Neuronal stem cell (in vitro differentiated cells): ENCODE measurements at regions not wholly inside any gene's neighbourhood (a gene's known extent, or its start where the extent isn't known, plus 50 kb on each side); places are given as distances from the start of the nearest gene placed in this dataset.

Experiments used
- DNase-seq: peaks from one replicate; pipeline ENCODE4 v3.0.0-alpha.2; 2013; ENCODE audit warnings: low spot score
- H2AFZ ChIP-seq: one replicate; pipeline ENCODE4 v1.6.1; 2013; ENCODE audit warnings: mild to moderate bottlenecking, low read length, inconsistent platforms
- H2AK5ac ChIP-seq: 2 replicates; pipeline ENCODE4 v1.6.1; 2013; ENCODE audit warnings: low read depth, mild to moderate bottlenecking, inconsistent platforms, low read length, moderate library complexity, mixed read lengths
- H2BK120ac ChIP-seq: 2 replicates; pipeline ENCODE4 v1.6.1; 2013; ENCODE audit warnings: low read depth, mild to moderate bottlenecking, inconsistent platforms, low read length, moderate library complexity, mixed read lengths
- H2BK12ac ChIP-seq: one replicate; pipeline ENCODE4 v1.6.1; 2013; ENCODE audit warnings: low read length, inconsistent platforms
- H2BK15ac ChIP-seq: 2 replicates; pipeline ENCODE4 v1.6.1; 2013; ENCODE audit warnings: mild to moderate bottlenecking, low read length, inconsistent platforms, mixed read lengths
- H2BK5ac ChIP-seq: one replicate; pipeline ENCODE4 v1.6.1; 2013; ENCODE audit warnings: inconsistent platforms, mild to moderate bottlenecking, low read length, moderate library complexity
- H3K14ac ChIP-seq: one replicate; pipeline ENCODE4 v1.6.1; 2013; ENCODE audit warnings: low read length, inconsistent platforms
- H3K18ac ChIP-seq: 2 replicates; pipeline ENCODE4 v1.6.1; 2013; ENCODE audit warnings: low read length, inconsistent platforms
- H3K23ac ChIP-seq: 2 replicates; pipeline ENCODE4 v1.6.1; 2013; ENCODE audit warnings: low read depth, mild to moderate bottlenecking, mixed read lengths, low read length, inconsistent platforms; ENCODE audit not compliant: poor library complexity
- H3K27ac ChIP-seq: replicated peaks from 3 replicates; pipeline ENCODE4 v1.5.1; 2013; ENCODE audit warnings: low read length, inconsistent platforms
- H3K27me3 ChIP-seq, 3 experiments: 2 replicates each; pipeline ENCODE4 v1.6.1; 2013; ENCODE audit warnings: low read length in 3 of 3, mild to moderate bottlenecking in 2 of 3, inconsistent platforms in 1 of 3, low read depth in 1 of 3, mixed read lengths in 1 of 3, moderate library complexity in 1 of 3; ENCODE audit not compliant: control insufficient read depth in 3 of 3, insufficient read depth in 3 of 3
- H3K36me3 ChIP-seq, 2 donors: replicated peaks in 1 of 2; 2 replicates each; pipeline ENCODE4 v1.6.1; 2013; ENCODE audit warnings: low read length in 2 of 2; ENCODE audit not compliant: control insufficient read depth in 2 of 2, insufficient read depth in 2 of 2
- H3K4ac ChIP-seq: 2 replicates; pipeline ENCODE4 v1.6.1; 2013; ENCODE audit warnings: inconsistent platforms, mild to moderate bottlenecking, low read length, moderate library complexity
- H3K4me1 ChIP-seq, 2 donors: 1 replicate in 1 of 2; 2 replicates in 1 of 2; pipeline ENCODE4 v1.6.1; 2013; ENCODE audit warnings: low read length in 2 of 2, low read depth in 1 of 2; ENCODE audit not compliant: control insufficient read depth in 2 of 2, insufficient read depth in 1 of 2
- H3K4me2 ChIP-seq: one replicate; pipeline ENCODE4 v1.6.1; 2013; ENCODE audit warnings: mild to moderate bottlenecking, low read length, inconsistent platforms; ENCODE audit not compliant: insufficient read depth, poor library complexity, severe bottlenecking
- H3K4me3 ChIP-seq, 2 donors: 2 replicates each; pipeline ENCODE4 v1.5.1; 2013; ENCODE audit warnings: low read length in 2 of 2, mild to moderate bottlenecking in 2 of 2, inconsistent platforms in 1 of 2, moderate library complexity in 1 of 2
- H3K79me1 ChIP-seq: one replicate; pipeline ENCODE4 v1.6.1; 2013; ENCODE audit warnings: low read depth, mild to moderate bottlenecking, inconsistent platforms, low read length, moderate library complexity
- H3K9ac ChIP-seq: one replicate; pipeline ENCODE4 v1.6.1; 2013; ENCODE audit warnings: mild to moderate bottlenecking, low read depth, low read length, inconsistent platforms; ENCODE audit not compliant: poor library complexity
- H3K9me3 ChIP-seq, 2 donors: replicated peaks in 1 of 2; 2 replicates each; pipeline versions ENCODE3 to v1.6.1; 2013; ENCODE audit warnings: low read length in 2 of 2, mild to moderate bottlenecking in 2 of 2, inconsistent platforms in 1 of 2, low read depth in 1 of 2, mixed read lengths in 1 of 2, moderate library complexity in 1 of 2; ENCODE audit not compliant: control insufficient read depth in 2 of 2, insufficient read depth in 1 of 2
- H4K8ac ChIP-seq: one replicate; pipeline ENCODE4 v1.6.1; 2013; ENCODE audit warnings: low read depth, mild to moderate bottlenecking, inconsistent platforms, low read length, moderate library complexity
- H4K91ac ChIP-seq: one replicate; pipeline ENCODE4 v1.6.1; 2013; ENCODE audit warnings: low read length, low read depth, mild to moderate bottlenecking, inconsistent platforms; ENCODE audit not compliant: poor library complexity
- WGBS, 2 donors: extraction: QIAGEN DNeasy Blood & Tissue Kit; methylation state at CpG; one replicate each; pipeline ENCODE4 v1.1.7; 2013; ENCODE audit warnings: missing lambda C conversion rate in 2 of 2, mixed read lengths in 1 of 2; ENCODE audit not compliant: insufficient read length in 2 of 2, insufficient replicate concordance in 1 of 2; ENCODE audit errors: extremely low coverage in 2 of 2; 5-methylcytosine and 5-hydroxymethylcytosine counted together

DNA sequence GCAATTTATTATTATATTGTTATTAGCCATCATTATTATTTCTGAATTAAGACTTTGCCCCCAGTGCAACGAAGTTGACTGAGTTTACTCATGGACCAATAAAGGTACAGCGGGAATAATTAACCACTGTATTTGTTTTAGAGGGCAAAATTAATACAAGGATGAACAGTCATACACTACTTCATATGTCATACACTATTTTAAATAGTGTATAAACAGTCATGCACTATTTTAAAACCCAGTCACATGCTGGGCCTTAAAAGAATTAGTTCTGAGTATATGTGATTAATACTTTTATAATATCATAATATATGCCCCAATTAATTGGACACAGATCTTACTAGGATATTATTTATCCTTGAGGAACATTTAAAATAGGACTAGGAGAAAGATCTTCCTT, 125.3 kb upstream of the NANOGP8 start:
- no peak overlapping the region for H2BK5ac ChIP-seq
- H2AK5ac ChIP-seq: no peak overlapping the region
- WGBS, 2 donors: no CpG with 5 or more reads among the region's 2 CpGs
- no peak for DNase-seq
- no peak overlapping the region for H3K4ac ChIP-seq
- no peak overlapping the region for H3K4me2 ChIP-seq
- H3K4me3 ChIP-seq: no peak overlapping the region
- no peaks in the 10 kb centered on the region for H3K9me3 ChIP-seq
- H3K27me3 ChIP-seq: no peaks in the 10 kb centered on the region
- no peak overlapping the region for H4K91ac ChIP-seq
- H3K14ac ChIP-seq: no peak overlapping the region
- H3K9ac ChIP-seq: no peak overlapping the region
- no peak overlapping the region for H2BK120ac ChIP-seq
- H4K8ac ChIP-seq: no peak overlapping the region
- no peak overlapping the region for H3K23ac ChIP-seq
- no peak overlapping the region for H2AFZ ChIP-seq
- no peak overlapping the region for H2BK12ac ChIP-seq
- H3K79me1 ChIP-seq: no peaks in the 10 kb centered on the region
- no peaks in the 10 kb centered on the region for H3K36me3 ChIP-seq
- no peak overlapping the region for H2BK15ac ChIP-seq
- no peak overlapping the region for H3K18ac ChIP-seq
- no peak overlapping the region for H3K27ac ChIP-seq
- no peaks in the 10 kb centered on the region for H3K4me1 ChIP-seq

DNA sequence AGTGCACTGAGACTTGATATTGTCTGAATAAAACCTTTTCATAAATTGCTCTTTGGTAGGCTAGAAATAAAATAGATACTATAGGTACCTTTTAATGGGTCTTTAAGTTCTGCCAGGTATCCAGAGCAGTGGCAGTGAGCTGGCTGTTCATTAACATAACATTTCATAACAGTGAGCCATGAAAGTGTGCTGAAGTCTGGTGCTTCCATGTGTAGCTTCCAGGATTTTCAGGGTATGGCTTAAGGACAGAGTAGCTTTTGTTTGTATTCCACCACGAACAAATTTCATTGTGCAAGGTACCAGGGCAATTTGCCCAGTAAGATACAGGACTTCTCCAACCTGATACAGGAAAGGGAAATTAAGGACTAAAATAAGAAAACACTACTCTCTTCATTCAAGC, 124.7 kb upstream of the NANOGP8 start:
- no peak overlapping the region for H3K4me3 ChIP-seq

DNA sequence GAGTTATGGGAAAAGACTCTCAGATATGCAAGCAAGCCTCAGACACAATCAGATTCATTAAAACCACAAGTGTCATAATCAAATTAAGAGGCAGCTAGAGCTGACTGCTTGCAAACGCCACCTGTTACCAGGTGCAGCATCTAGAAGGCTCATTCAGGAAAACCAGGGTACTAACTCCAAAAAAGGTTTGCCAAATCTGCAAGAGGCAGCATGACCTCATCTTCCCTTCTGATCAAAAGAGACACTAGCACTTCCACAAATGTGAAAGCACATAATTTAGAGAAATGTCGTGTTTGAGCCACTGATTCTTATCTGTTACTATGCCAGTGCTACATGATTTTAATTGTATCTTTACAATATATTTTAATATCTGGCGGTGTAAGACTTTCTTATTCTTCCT, 123.3 kb upstream of the NANOGP8 start:
- DNase-seq: no peak
- WGBS, 2 donors: no CpG with 5 or more reads among the region's 3 CpGs
- H3K27ac ChIP-seq: no peak overlapping the region
- no peak overlapping the region for H2BK12ac ChIP-seq
- no peak overlapping the region for H2BK15ac ChIP-seq
- no peak overlapping the region for H2AK5ac ChIP-seq
- H3K27me3 ChIP-seq: no peaks in the 10 kb centered on the region
- H3K14ac ChIP-seq: no peak overlapping the region
- H4K8ac ChIP-seq: no peak overlapping the region
- no peak overlapping the region for H2BK5ac ChIP-seq
- H3K4me3 ChIP-seq: no peak overlapping the region
- no peak overlapping the region for H3K9ac ChIP-seq
- H2AFZ ChIP-seq: no peak overlapping the region
- H3K4ac ChIP-seq: no peak overlapping the region
- H3K4me1 ChIP-seq: no peaks in the 10 kb centered on the region
- no peak overlapping the region for H3K18ac ChIP-seq
- H3K36me3 ChIP-seq: no peaks in the 10 kb centered on the region
- H3K23ac ChIP-seq: no peak overlapping the region
- no peaks in the 10 kb centered on the region for H3K79me1 ChIP-seq
- H3K4me2 ChIP-seq: no peak overlapping the region
- H2BK120ac ChIP-seq: no peak overlapping the region
- no peaks in the 10 kb centered on the region for H3K9me3 ChIP-seq
- no peak overlapping the region for H4K91ac ChIP-seq

More for the DNA sequence above, 124.7 kb upstream of the NANOGP8 start:
- Histone ChIP-seq H2BK5ac (no peak overlapping the region), H2BK120ac (no peak overlapping the region), H3K27me3 (no peaks in the 10 kb centered on the region), H4K91ac (no peak overlapping the region), H3K27ac (no peak overlapping the region), H3K23ac (no peak overlapping the region), H3K4me1 (no peaks in the 10 kb centered on the region), H3K18ac (no peak overlapping the region), H3K9ac (no peak overlapping the region), H3K9me3 (no peaks in the 10 kb centered on the region), H3K14ac (no peak overlapping the region), H3K79me1 (no peaks in the 10 kb centered on the region), H4K8ac (no peak overlapping the region), H3K36me3 (no peaks in the 10 kb centered on the region), H3K4ac (no peak overlapping the region), H2AK5ac (no peak overlapping the region), H2BK12ac (no peak overlapping the region), H3K4me2 (no peak overlapping the region), H2AFZ (no peak overlapping the region), H2BK15ac (no peak overlapping the region)
- no peak for DNase-seq
- no CpG with 5 or more reads among the region's 1 CpG for WGBS, 2 donors

DNA sequence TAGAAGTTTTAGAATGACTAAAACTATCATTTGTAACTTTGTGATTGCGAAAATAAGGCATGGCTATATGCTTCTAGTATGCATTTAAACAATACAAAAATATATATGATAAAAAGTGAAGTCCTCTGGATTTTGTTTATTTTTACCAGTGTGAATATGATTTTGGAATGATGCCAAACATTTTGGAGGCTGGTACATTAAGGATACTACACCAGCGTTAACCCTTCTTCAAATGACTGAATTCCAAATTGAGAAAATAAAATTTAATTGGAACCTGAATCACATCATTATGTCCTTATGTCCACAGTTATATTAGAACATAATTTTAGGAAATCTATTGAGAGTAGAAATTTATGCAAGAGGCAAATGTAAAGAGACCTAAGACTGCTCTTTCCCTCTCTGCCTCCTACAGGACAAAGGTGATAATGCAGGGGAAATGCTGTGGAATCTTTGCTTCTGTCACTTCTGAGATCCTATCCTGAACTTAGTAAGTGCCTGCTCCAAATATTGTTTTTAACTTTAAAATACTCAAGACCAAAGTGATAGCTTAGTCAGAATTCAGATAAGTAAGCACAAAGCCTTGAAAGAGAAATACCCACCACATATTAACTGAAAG, 121.1 kb upstream of the NANOGP8 start:
- DNase-seq: no peak
- Histone ChIP-seq H3K4ac (no peak overlapping the region), H2BK15ac (no peak overlapping the region), H3K4me2 (no peak overlapping the region), H3K9ac (no peak overlapping the region), H4K91ac (no peak overlapping the region), H2BK120ac (no peak overlapping the region), H3K23ac (no peak overlapping the region), H3K36me3 (no peaks in the 10 kb centered on the region), H2AFZ (no peak overlapping the region), H3K4me3 (no peak overlapping the region), H2BK5ac (no peak overlapping the region), H4K8ac (no peak overlapping the region), H3K18ac (no peak overlapping the region), H3K27ac (no peak overlapping the region), H3K4me1 (no peaks in the 10 kb centered on the region), H3K79me1 (no peaks in the 10 kb centered on the region), H2AK5ac (no peak overlapping the region), H3K27me3 (no peaks in the 10 kb centered on the region), H2BK12ac (no peak overlapping the region), H3K9me3 (no peaks in the 10 kb centered on the region), H3K14ac (no peak overlapping the region)
- WGBS, 2 donors: no CpG with 5 or more reads among the region's 2 CpGs
